Thymus (tissue), 11 donors: ENCODE measurements at regions not wholly inside any gene's neighbourhood (a gene's known extent, or its start where the extent isn't known, plus 50 kb on each side); places are given as distances from the start of the nearest gene placed in this dataset.

Experiments
- DNase-seq, 9 donors: peaks; one replicate each; pipeline ENCODE4 v3.0.0-alpha.2; 2013; ENCODE audit warnings: low spot score in 9 of 9, low read depth in 6 of 9, missing footprints in 1 of 9
- H3K27ac ChIP-seq, 2 donors: one replicate each; pipeline ENCODE4 v1.5.1; 2013; ENCODE audit warnings: control low read depth in 1 of 2, low read depth in 1 of 2, low read length in 1 of 2, mild to moderate bottlenecking in 1 of 2, moderate library complexity in 1 of 2
- H3K27me3 ChIP-seq, 2 donors: one replicate each; pipeline ENCODE4 v1.5.1; 2013; ENCODE audit warnings: low read length in 1 of 2; ENCODE audit not compliant: control insufficient read depth in 2 of 2, insufficient read depth in 1 of 2
- H3K36me3 ChIP-seq, 2 donors: one replicate each; pipeline ENCODE4 v1.5.1; 2013; ENCODE audit warnings: low read length in 1 of 2, mild to moderate bottlenecking in 1 of 2, moderate library complexity in 1 of 2; ENCODE audit not compliant: control insufficient read depth in 2 of 2, insufficient read depth in 2 of 2
- H3K4me1 ChIP-seq, 2 donors: one replicate each; pipeline ENCODE4 v1.5.1; 2013; ENCODE audit warnings: low read length in 2 of 2; ENCODE audit not compliant: control insufficient read depth in 2 of 2, insufficient read depth in 2 of 2
- H3K4me3 ChIP-seq, 2 donors: one replicate each; pipeline ENCODE4 v1.5.1; 2013; ENCODE audit warnings: low read length in 2 of 2, control low read depth in 1 of 2, mild to moderate bottlenecking in 1 of 2
- H3K9me3 ChIP-seq, 2 donors: one replicate each; pipeline ENCODE4 v1.5.1; 2013; ENCODE audit warnings: low read length in 1 of 2, mild to moderate bottlenecking in 1 of 2; ENCODE audit not compliant: control insufficient read depth in 2 of 2, insufficient read depth in 1 of 2
- WGBS: extraction: QIAGEN DNeasy Blood & Tissue Kit; methylation state at CpG from one replicate; pipeline ENCODE4 v1.1.7; 2013; 5-methylcytosine and 5-hydroxymethylcytosine counted together
- donor health status: healthy.

GRCh38 chr7:46134795-46135194, 213.7 kb upstream of the IGFBP3 start:
- no peaks in the 10 kb centered on the region for H3K36me3 ChIP-seq
- DNase-seq, result no peak
- H3K4me3 ChIP-seq, result no peak overlapping the region
- no peak overlapping the region for H3K27ac ChIP-seq
- no peaks in the 10 kb centered on the region for H3K9me3 ChIP-seq
- no peaks in the 10 kb centered on the region for H3K4me1 ChIP-seq
- no peaks in the 10 kb centered on the region for H3K27me3 ChIP-seq

- Histone ChIP-seq H3K9me3 (no peaks in the 10 kb centered on the region), H3K27ac (no peak overlapping the region), H3K4me1 (no peaks in the 10 kb centered on the region), H3K36me3 (no peaks in the 10 kb centered on the region), H3K4me3 (no peak overlapping the region), H3K27me3 (no peaks in the 10 kb centered on the region)
- WGBS, result 86% methylated on average over 4 of the region's 4 CpGs
- no peak for DNase-seq
Measured at GRCh38 chr7:46134385-46134784, 213.3 kb upstream of the IGFBP3 start.

GRCh38 chr7:46133751-46134150, 212.7 kb upstream of the IGFBP3 start:
- Histone ChIP-seq H3K27me3 (no peaks in the 10 kb centered on the region), H3K9me3 (no peaks in the 10 kb centered on the region), H3K36me3 (no peaks in the 10 kb centered on the region), H3K4me1 (no peaks in the 10 kb centered on the region), H3K27ac (no peak overlapping the region), H3K4me3 (no peak overlapping the region)
- no peak for DNase-seq
- over 99% methylated on average over 3 of the region's 3 CpGs for WGBS

- 62% methylated on average over 6 of the region's 6 CpGs for WGBS
- H3K36me3 ChIP-seq, result no peaks in the 10 kb centered on the region
- H3K4me3 ChIP-seq, result no peak overlapping the region
- H3K27ac ChIP-seq, result no peak overlapping the region
- no peaks in the 10 kb centered on the region for H3K27me3 ChIP-seq
- no peak for DNase-seq
- no peaks in the 10 kb centered on the region for H3K4me1 ChIP-seq
- H3K9me3 ChIP-seq, result no peaks in the 10 kb centered on the region
Measured at GRCh38 chr7:46133072-46133471, 212.0 kb upstream of the IGFBP3 start.

- no peaks in the 10 kb centered on the region for H3K36me3 ChIP-seq
- no peak overlapping the region for H3K27ac ChIP-seq
- no peaks in the 10 kb centered on the region for H3K4me1 ChIP-seq
- 82% methylated on average over 8 of the region's 8 CpGs for WGBS
- no peaks in the 10 kb centered on the region for H3K9me3 ChIP-seq
- H3K27me3 ChIP-seq, result no peaks in the 10 kb centered on the region
- H3K4me3 ChIP-seq, result no peak overlapping the region
- no peak for DNase-seq
Measured at GRCh38 chr7:46131916-46132795, 211.1 kb upstream of the IGFBP3 start.

GRCh38 chr7:46129831-46130230, 208.8 kb upstream of the IGFBP3 start:
- Histone ChIP-seq H3K36me3 (no peaks in the 10 kb centered on the region), H3K4me3 (no peak overlapping the region), H3K27ac (no peak overlapping the region), H3K4me1 (no peaks in the 10 kb centered on the region), H3K9me3 (no peaks in the 10 kb centered on the region), H3K27me3 (no peaks in the 10 kb centered on the region)
- DNase-seq, result no peak
- WGBS, result 71% methylated on average over 4 of the region's 4 CpGs

- Histone ChIP-seq H3K27ac (no peak overlapping the region), H3K4me1 (no peaks in the 10 kb centered on the region), H3K27me3 (no peaks in the 10 kb centered on the region), H3K9me3 (no peaks in the 10 kb centered on the region), H3K36me3 (no peaks in the 10 kb centered on the region), H3K4me3 (no peak overlapping the region)
- no peak for DNase-seq
- WGBS, result 84% methylated on average over 2 of the region's 2 CpGs
Measured at GRCh38 chr7:46127814-46128213, 206.7 kb upstream of the IGFBP3 start.

GRCh38 chr7:46126675-46127300, 205.7 kb upstream of the IGFBP3 start:
- 89% methylated on average over 2 of the region's 2 CpGs for WGBS
- Histone ChIP-seq H3K36me3 (no peaks in the 10 kb centered on the region), H3K4me3 (no peak overlapping the region)

GRCh38 chr7:46123756-46124343, 202.8 kb upstream of the IGFBP3 start:
- H3K9me3 ChIP-seq, result no peaks in the 10 kb centered on the region
- H3K27ac ChIP-seq, result no peak overlapping the region
- no peaks in the 10 kb centered on the region for H3K36me3 ChIP-seq
- 95% methylated on average over 3 of the region's 3 CpGs for WGBS
- no peak overlapping the region for H3K4me3 ChIP-seq
- H3K4me1 ChIP-seq, result no peaks in the 10 kb centered on the region
- no peaks in the 10 kb centered on the region for H3K27me3 ChIP-seq
- no peak for DNase-seq

More at GRCh38 chr7:46126675-46127300, 205.7 kb upstream of the IGFBP3 start:
- DNase-seq, result no peak
- no peak overlapping the region for H3K27ac ChIP-seq
- no peaks in the 10 kb centered on the region for H3K27me3 ChIP-seq
- no peaks in the 10 kb centered on the region for H3K9me3 ChIP-seq
- no peaks in the 10 kb centered on the region for H3K4me1 ChIP-seq
